ENCODE measurements at regions not wholly inside any gene's neighbourhood (a gene's known extent, or its start where the extent isn't known, plus 50 kb on each side); places are given as distances from the start of the nearest gene placed in this dataset.

- TF ChIP-seq GABPA (IDR thresholded peaks at IDR 0.05; ENCODE audit: low read depth) (no peak), POLR2AphosphoS5 (IDR thresholded peaks at IDR 0.05; ENCODE audit: low read depth) (no peak)
Measured at GRCh38 chr5:4928409-4928808, 211.7 kb upstream of the ADAMTS16 start.
